ENCODE measurements at regions not wholly inside any gene's neighbourhood (a gene's known extent, or its start where the extent isn't known, plus 50 kb on each side); places are given as distances from the start of the nearest gene placed in this dataset. TPM values are rescaled to one million over a fixed set of nuclear protein-coding genes. Genes with fewer than 3 reads are reported as not detected.
A peak's percentile ranks its signal among the peaks of the same experiment; 100 is the strongest.

DNA sequence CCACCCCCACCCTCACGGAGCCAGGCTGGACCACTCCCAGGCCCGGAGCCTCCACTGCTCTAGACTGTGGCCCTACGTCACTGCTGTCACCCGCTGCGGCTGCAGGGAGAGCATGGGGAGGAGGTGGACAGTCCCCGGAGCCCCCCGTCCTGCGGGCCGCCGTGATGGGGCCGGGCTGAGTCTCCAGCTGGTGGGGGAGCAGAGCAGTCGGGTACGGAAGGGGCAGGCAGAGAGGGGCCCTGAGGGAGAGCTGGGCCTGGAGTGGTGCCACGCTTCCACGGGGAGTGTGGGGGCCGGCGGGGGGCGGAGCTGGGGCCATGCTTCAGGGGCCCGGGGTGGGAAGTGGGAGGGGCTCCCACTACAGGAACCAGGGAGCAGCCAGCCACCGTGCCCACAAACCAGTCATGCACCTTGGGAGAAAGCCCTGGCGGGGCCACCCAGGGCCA, 98.9 kb upstream of the KCNK1 start:
- no peak for FAIRE-seq

DNA sequence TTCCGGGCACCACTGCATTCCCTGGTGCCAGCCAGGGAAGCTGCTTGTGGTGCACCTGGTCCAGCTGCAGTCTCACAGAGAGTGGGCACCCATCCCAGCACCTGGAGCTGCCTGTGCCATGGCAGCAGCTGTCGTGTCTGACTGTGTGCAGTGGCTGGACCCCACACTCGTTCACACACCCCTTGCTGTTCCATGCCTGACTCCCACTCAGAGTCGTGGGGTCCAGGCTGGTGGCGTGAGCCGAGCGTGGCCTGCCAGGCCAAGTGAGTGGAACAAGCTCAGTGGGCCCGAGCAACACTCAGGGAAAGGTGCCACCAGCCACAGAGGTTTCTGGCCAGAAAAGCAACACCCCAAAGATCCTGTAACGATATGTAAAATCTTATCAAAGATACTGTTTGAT, 97.2 kb upstream of the KCNK1 start:
- DNase-seq (ENCODE audit: low spot score in 2 of 2) (no peak), FAIRE-seq (no peak)

More for the DNA sequence above, 98.9 kb upstream of the KCNK1 start:
- no peak for DNase-seq (ENCODE audit: low spot score in 2 of 2)

DNA sequence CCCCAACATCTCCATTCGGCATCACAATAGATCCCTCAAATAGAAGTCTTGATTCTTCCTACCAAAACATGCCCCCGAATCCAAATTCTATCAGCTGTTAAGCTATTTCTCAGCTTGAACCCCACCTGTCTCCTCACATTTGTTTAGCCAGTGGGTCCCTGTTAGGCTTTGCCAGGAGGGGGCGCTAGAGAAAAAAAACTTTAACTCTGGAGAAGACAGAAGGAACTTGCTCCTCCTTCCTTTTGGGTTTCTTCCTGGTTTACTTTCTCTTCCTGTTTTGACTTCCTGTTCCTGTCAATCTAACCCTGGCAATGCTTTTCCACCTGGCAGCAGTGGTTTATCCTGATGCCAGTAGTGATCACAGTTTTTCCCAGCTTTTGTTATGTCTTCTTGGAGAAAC, 95.6 kb upstream of the KCNK1 start:
- FAIRE-seq: no peak
- DNase-seq (ENCODE audit: low spot score in 2 of 2): no peak

DNA sequence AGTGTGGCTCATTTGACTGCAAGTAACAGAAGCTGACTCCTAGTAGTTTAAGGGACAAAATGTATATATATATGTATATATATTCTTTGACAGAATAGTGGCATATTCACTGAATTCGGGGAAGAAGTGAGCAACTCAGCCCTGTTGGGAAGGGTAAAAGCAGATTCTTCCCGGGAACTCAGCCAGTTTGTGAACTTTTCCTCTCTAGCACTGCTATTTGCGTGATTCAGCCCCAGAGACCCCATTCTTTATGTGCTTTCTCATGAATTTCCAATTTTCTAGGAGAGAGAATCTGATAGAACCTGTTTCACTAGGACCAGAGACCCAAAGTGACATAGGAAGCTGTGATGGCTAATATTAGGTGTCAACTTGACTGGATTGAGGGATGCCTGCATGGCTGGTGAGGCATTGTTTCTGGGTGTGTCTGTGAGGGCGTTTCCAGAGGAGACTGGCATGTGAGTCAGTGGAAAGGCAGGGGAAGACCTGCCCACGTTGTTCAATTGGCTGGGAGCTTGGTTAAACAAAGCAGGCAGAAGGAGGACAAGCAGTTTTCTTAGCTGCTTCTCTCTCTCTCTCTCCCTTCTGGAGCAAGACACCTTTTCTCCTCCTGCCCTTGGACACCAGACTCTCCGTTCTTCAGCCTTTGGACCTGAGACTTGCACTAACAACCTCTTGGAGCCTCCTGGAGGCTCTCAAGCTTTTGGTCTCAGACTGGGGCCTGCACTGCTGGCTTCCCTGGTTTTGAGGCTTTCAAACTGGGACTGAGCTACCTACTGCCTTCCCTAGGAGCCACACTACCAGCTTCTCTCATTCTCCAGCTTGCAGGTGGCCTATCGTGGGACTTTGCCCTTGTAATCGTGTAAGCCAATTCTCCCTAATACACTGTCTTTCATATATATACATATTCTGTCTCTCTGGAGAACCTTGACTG, 93.4 kb upstream of the KCNK1 start:
- no peak for DNase-seq (ENCODE audit: low spot score in 2 of 2)

GRCh38 chr1:233523047-233523446, 90.9 kb upstream of the KCNK1 start:
- no peak for FAIRE-seq
- DNase-seq (ENCODE audit: low spot score in 2 of 2): no peak

More for the DNA sequence above, 93.4 kb upstream of the KCNK1 start:
- no peak for FAIRE-seq

GRCh38 chr1:233527818-233528217, 86.1 kb upstream of the KCNK1 start:
- DNase-seq (ENCODE audit: low spot score in 2 of 2): no peak
- FAIRE-seq: no peak

- no peak for FAIRE-seq
Observed at GRCh38 chr1:233530665-233531386, 83.1 kb upstream of the KCNK1 start.

DNA sequence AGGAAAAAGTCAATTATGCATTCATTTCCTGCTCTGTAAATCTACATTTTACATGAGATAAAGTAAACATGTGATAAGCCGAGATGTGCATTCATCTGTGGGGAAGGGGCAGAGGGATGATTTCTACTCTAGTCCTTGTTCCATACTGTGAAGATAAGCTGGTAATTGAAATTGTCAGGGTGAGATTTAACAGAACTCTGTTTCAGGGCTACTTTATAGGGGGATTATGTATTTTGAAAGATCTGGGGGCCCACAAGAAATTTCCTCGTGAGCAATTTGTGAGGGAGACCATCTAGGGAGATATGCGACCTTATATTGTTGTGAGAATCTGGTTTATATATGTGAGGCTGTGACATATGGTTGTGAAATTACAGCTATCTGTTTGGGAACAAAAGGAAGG, 73.1 kb upstream of the KCNK1 start:
- DNase-seq (ENCODE audit: low spot score in 2 of 2) (no peak), FAIRE-seq (no peak)

More at GRCh38 chr1:233530665-233531386, 83.1 kb upstream of the KCNK1 start:
- DNase-seq (ENCODE audit: low spot score in 2 of 2): no peak

GRCh38 chr1:233543338-233544255, 70.3 kb upstream of the KCNK1 start:
- FAIRE-seq: no peak
- DNase-seq (ENCODE audit: low spot score in 2 of 2): peak in 1 of 2 donors; percentile 14

DNA sequence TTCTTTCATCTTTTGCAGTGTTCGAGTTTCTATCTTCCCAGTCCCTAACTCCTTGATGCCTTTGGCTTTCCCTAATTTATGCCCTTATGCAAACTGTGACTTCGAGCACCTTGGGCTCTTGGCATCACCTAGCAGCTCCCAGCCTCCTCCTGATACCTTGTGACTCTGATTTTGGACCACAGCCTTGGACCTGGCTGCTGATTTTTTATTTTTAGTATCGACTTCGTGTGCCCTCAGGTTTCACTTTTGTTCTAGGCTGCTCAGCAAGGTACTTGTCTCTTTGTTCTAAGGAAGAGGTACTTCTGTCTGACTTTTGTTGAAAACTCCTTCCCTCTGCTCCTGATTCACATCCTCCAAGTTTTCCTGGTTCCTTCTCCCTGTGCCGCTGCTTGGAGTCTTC, 69.6 kb upstream of the KCNK1 start:
- FAIRE-seq (no peak), DNase-seq (ENCODE audit: low spot score in 2 of 2) (no peak)

DNA sequence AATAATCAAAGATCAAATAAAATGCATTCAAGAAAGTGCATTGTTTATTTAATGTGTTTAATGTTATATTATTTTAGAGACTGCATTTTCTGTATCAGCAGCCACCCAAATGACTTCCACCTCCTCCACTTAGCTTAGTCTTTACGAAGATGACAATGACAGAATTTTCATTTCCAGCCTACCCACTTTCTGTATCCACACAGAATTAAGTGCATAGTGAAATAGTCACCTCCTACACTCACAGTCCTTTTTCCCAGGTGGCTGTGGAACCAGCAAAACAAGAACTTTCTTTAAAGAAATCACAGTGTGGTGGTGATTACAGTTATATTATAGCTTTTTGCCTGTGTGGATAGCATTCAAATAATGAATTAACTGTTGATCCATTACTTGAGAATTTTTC, 66.2 kb upstream of the KCNK1 start:
- FAIRE-seq: no peak
- DNase-seq (ENCODE audit: low spot score in 2 of 2): no peak

DNA sequence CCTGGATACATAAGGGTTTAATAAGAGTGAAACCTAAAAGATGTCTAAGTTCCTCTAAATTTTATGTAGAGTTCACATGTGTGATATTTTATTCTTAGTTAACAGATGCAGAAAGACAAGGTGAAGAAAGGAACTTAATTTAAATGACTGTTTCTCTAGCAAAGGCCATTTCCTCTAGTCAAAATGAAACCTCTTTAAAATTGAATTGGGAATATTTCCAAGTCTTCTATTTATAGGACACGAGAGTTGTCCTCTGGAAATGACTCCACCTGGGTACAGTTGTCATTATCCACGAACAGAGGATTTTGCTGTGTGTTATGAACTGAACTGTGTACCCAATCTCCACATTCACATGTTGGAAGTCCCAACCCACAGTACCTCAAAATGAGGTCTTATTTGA, 64.5 kb upstream of the KCNK1 start:
- DNase-seq (ENCODE audit: low spot score in 2 of 2): no peak
- no peak for FAIRE-seq

DNA sequence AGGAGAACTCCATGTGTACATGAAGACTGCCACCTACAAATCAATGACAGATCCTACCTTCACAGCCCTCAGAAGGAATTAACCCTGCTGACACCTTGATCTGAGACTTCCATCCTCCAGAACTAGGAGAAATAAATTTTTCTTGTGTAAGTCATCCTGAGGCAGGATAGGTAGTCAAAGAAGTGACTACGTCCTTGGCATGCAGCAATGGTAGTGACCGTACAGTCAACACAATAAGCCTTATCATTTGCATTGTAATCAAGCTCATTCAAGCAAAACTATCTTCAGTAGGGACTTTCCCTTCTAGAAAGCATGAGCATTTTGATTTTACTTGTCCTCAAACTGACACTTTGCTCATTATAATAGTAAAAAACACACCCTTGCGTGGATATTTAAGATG, 64.0 kb upstream of the KCNK1 start:
- FAIRE-seq (no peak), DNase-seq (ENCODE audit: low spot score in 2 of 2) (no peak)

- FAIRE-seq (no peak), DNase-seq (ENCODE audit: low spot score in 2 of 2) (no peak)
Observed at GRCh38 chr1:233554037-233554436, 59.9 kb upstream of the KCNK1 start.

DNA sequence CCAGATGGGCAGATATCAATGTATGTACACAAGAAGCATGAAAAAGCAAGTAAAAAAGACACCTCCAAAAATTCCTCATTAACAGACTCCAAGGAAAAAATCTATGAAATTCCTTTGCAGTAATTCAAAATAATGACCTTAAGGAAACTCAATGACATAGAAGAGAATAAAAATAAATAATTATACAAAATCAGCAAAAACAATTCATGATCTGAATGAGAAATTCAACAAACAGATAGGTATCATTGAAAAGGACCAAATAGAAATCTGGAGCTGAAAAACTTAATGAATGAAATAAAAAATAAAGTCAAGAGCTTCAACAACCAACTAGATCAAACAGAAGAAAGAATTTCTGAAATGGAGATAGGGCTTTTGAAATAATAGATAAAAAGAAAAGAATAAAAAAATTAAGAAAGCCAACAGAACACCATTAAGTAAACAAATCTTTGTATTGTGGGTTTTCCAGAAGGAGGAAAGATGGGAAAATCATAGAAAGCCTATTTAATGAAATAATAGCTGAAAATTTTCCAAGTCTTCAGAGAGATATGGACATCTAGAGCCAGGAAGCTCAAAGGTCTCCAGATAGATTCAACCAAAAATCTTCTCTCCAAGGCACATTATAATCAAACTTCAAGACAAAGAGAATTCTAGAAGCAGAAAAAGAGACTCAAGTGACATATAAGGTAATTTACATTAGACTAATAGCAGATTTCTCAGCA, 52.0 kb upstream of the KCNK1 start:
- FAIRE-seq (no peak), DNase-seq (ENCODE audit: low spot score in 2 of 2) (no peak)

Small RNAs in the stretch of these regions (small RNA-seq; reads per million reads assigned to genes)
- gene RNU4-77P: not detected

Measured in frontal cortex (tissue), 4 donors.